ENCODE measurements at regions not wholly inside any gene's neighbourhood (a gene's known extent, or its start where the extent isn't known, plus 50 kb on each side); places are given as distances from the start of the nearest gene placed in this dataset.

- H3K27me3 ChIP-seq (ENCODE audit: control insufficient read depth, insufficient read depth, low read length): no peaks in the 10 kb centered on the region
- no peaks in the 10 kb centered on the region for H3K4me1 ChIP-seq (ENCODE audit: control insufficient read depth, insufficient read depth, low read length)
- H3K36me3 ChIP-seq (ENCODE audit: insufficient read depth, low read length): no peaks in the 10 kb centered on the region
- H3K9ac ChIP-seq (ENCODE audit: low read depth, low read length): no peak overlapping the region
- peaks cover 9% of the 10 kb centered on the region for H3K9me3 ChIP-seq (replicated peaks; ENCODE audit: low read length)
- no peak overlapping the region for H3K4me3 ChIP-seq (ENCODE audit: low read length)
- H3K4me2 ChIP-seq (ENCODE audit: low read length): no peak overlapping the region
Observed at GRCh38 chr4:35423104-35423503, 821.2 kb downstream of the ARAP2 start.

GRCh38 chr4:35447474-35447873 is 796.8 kb downstream of the ARAP2 start:
- Histone ChIP-seq H3K9me3 (replicated peaks; ENCODE audit: low read length) (peaks cover 9% of the 10 kb centered on the region), H3K4me2 (ENCODE audit: low read length) (no peak overlapping the region), H3K4me3 (ENCODE audit: low read length) (no peak overlapping the region), H3K36me3 (ENCODE audit: insufficient read depth, low read length) (no peaks in the 10 kb centered on the region), H3K27me3 (ENCODE audit: control insufficient read depth, insufficient read depth, low read length) (no peaks in the 10 kb centered on the region), H3K9ac (ENCODE audit: low read depth, low read length) (no peak overlapping the region), H3K4me1 (ENCODE audit: control insufficient read depth, insufficient read depth, low read length) (no peaks in the 10 kb centered on the region)

GRCh38 chr4:35459045-35459444 is 785.3 kb downstream of the ARAP2 start:
- H3K9me3 ChIP-seq (replicated peaks; ENCODE audit: low read length): peaks cover 15% of the 10 kb centered on the region
- H3K9ac ChIP-seq (ENCODE audit: low read depth, low read length): no peak overlapping the region
- H3K27me3 ChIP-seq (ENCODE audit: control insufficient read depth, insufficient read depth, low read length): no peaks in the 10 kb centered on the region
- no peak overlapping the region for H3K4me3 ChIP-seq (ENCODE audit: low read length)
- no peaks in the 10 kb centered on the region for H3K4me1 ChIP-seq (ENCODE audit: control insufficient read depth, insufficient read depth, low read length)
- no peaks in the 10 kb centered on the region for H3K36me3 ChIP-seq (ENCODE audit: insufficient read depth, low read length)
- H3K4me2 ChIP-seq (ENCODE audit: low read length): no peak overlapping the region

- Histone ChIP-seq H3K27me3 (ENCODE audit: control insufficient read depth, insufficient read depth, low read length) (no peaks in the 10 kb centered on the region), H3K4me2 (ENCODE audit: low read length) (no peak overlapping the region), H3K4me3 (ENCODE audit: low read length) (no peak overlapping the region), H3K4me1 (ENCODE audit: control insufficient read depth, insufficient read depth, low read length) (no peaks in the 10 kb centered on the region), H3K9ac (ENCODE audit: low read depth, low read length) (no peak overlapping the region), H3K36me3 (ENCODE audit: insufficient read depth, low read length) (no peaks in the 10 kb centered on the region), H3K9me3 (replicated peaks; ENCODE audit: low read length) (peaks cover 11% of the 10 kb centered on the region)
Observed at GRCh38 chr4:35461931-35462659, 782.2 kb downstream of the ARAP2 start.

- Histone ChIP-seq H3K27me3 (ENCODE audit: control insufficient read depth, insufficient read depth, low read length) (no peaks in the 10 kb centered on the region), H3K4me1 (ENCODE audit: control insufficient read depth, insufficient read depth, low read length) (no peaks in the 10 kb centered on the region), H3K36me3 (ENCODE audit: insufficient read depth, low read length) (no peaks in the 10 kb centered on the region), H3K9ac (ENCODE audit: low read depth, low read length) (no peak overlapping the region), H3K4me2 (ENCODE audit: low read length) (no peak overlapping the region), H3K9me3 (replicated peaks; ENCODE audit: low read length) (peaks cover 11% of the 10 kb centered on the region), H3K4me3 (ENCODE audit: low read length) (no peak overlapping the region)
Observed at GRCh38 chr4:35463251-35463952, 780.9 kb downstream of the ARAP2 start.

GRCh38 chr4:35464964-35465528 is 779.3 kb downstream of the ARAP2 start:
- H3K4me3 ChIP-seq (ENCODE audit: low read length): no peak overlapping the region
- H3K27me3 ChIP-seq (ENCODE audit: control insufficient read depth, insufficient read depth, low read length): no peaks in the 10 kb centered on the region
- H3K9me3 ChIP-seq (replicated peaks; ENCODE audit: low read length): peaks cover 7% of the 10 kb centered on the region
- no peak overlapping the region for H3K9ac ChIP-seq (ENCODE audit: low read depth, low read length)
- no peaks in the 10 kb centered on the region for H3K4me1 ChIP-seq (ENCODE audit: control insufficient read depth, insufficient read depth, low read length)
- H3K4me2 ChIP-seq (ENCODE audit: low read length): no peak overlapping the region
- H3K36me3 ChIP-seq (ENCODE audit: insufficient read depth, low read length): no peaks in the 10 kb centered on the region

GRCh38 chr4:35491093-35491492 is 753.2 kb downstream of the ARAP2 start:
- Histone ChIP-seq H3K36me3 (ENCODE audit: insufficient read depth, low read length) (no peaks in the 10 kb centered on the region), H3K4me2 (ENCODE audit: low read length) (no peak overlapping the region), H3K9me3 (replicated peaks; ENCODE audit: low read length) (peaks cover 4% of the 10 kb centered on the region), H3K27me3 (ENCODE audit: control insufficient read depth, insufficient read depth, low read length) (no peaks in the 10 kb centered on the region), H3K4me1 (ENCODE audit: control insufficient read depth, insufficient read depth, low read length) (no peaks in the 10 kb centered on the region), H3K9ac (ENCODE audit: low read depth, low read length) (no peak overlapping the region), H3K4me3 (ENCODE audit: low read length) (no peak overlapping the region)

- Histone ChIP-seq H3K4me3 (ENCODE audit: low read length) (no peak overlapping the region), H3K9me3 (replicated peaks; ENCODE audit: low read length) (peaks cover 4% of the 10 kb centered on the region)
Observed at GRCh38 chr4:35493977-35494376, 750.3 kb downstream of the ARAP2 start.

GRCh38 chr4:35494955-35495354 is 749.4 kb downstream of the ARAP2 start:
- no peak overlapping the region for H3K4me3 ChIP-seq (ENCODE audit: low read length)
- no peaks in the 10 kb centered on the region for H3K36me3 ChIP-seq (ENCODE audit: insufficient read depth, low read length)
- H3K4me1 ChIP-seq (ENCODE audit: control insufficient read depth, insufficient read depth, low read length): no peaks in the 10 kb centered on the region
- H3K9me3 ChIP-seq (replicated peaks; ENCODE audit: low read length): peaks cover 4% of the 10 kb centered on the region
- H3K27me3 ChIP-seq (ENCODE audit: control insufficient read depth, insufficient read depth, low read length): no peaks in the 10 kb centered on the region
- no peak overlapping the region for H3K4me2 ChIP-seq (ENCODE audit: low read length)
- no peak overlapping the region for H3K9ac ChIP-seq (ENCODE audit: low read depth, low read length)

More at GRCh38 chr4:35493977-35494376, 750.3 kb downstream of the ARAP2 start:
- Histone ChIP-seq H3K27me3 (ENCODE audit: control insufficient read depth, insufficient read depth, low read length) (no peaks in the 10 kb centered on the region), H3K36me3 (ENCODE audit: insufficient read depth, low read length) (no peaks in the 10 kb centered on the region), H3K9ac (ENCODE audit: low read depth, low read length) (no peak overlapping the region), H3K4me2 (ENCODE audit: low read length) (no peak overlapping the region), H3K4me1 (ENCODE audit: control insufficient read depth, insufficient read depth, low read length) (no peaks in the 10 kb centered on the region)

GRCh38 chr4:35500812-35501211 is 743.5 kb downstream of the ARAP2 start:
- H3K4me3 ChIP-seq (ENCODE audit: low read length): no peak overlapping the region
- no peak overlapping the region for H3K9ac ChIP-seq (ENCODE audit: low read depth, low read length)
- no peaks in the 10 kb centered on the region for H3K9me3 ChIP-seq (replicated peaks; ENCODE audit: low read length)
- no peaks in the 10 kb centered on the region for H3K4me1 ChIP-seq (ENCODE audit: control insufficient read depth, insufficient read depth, low read length)
- no peak overlapping the region for H3K4me2 ChIP-seq (ENCODE audit: low read length)
- H3K27me3 ChIP-seq (ENCODE audit: control insufficient read depth, insufficient read depth, low read length): no peaks in the 10 kb centered on the region
- H3K36me3 ChIP-seq (ENCODE audit: insufficient read depth, low read length): no peaks in the 10 kb centered on the region

- Histone ChIP-seq H3K4me1 (ENCODE audit: control insufficient read depth, insufficient read depth, low read length) (no peaks in the 10 kb centered on the region), H3K27me3 (ENCODE audit: control insufficient read depth, insufficient read depth, low read length) (no peaks in the 10 kb centered on the region), H3K4me3 (ENCODE audit: low read length) (no peak overlapping the region)
Observed at GRCh38 chr4:35503435-35503834, 740.9 kb downstream of the ARAP2 start.

More at GRCh38 chr4:35503435-35503834, 740.9 kb downstream of the ARAP2 start:
- Histone ChIP-seq H3K4me2 (ENCODE audit: low read length) (no peak overlapping the region), H3K36me3 (ENCODE audit: insufficient read depth, low read length) (no peaks in the 10 kb centered on the region), H3K9ac (ENCODE audit: low read depth, low read length) (no peak overlapping the region), H3K9me3 (replicated peaks; ENCODE audit: low read length) (no peaks in the 10 kb centered on the region)
